ENCODE measurements at regions not wholly inside any gene's neighbourhood (a gene's known extent, or its start where the extent isn't known, plus 50 kb on each side); places are given as distances from the start of the nearest gene placed in this dataset.
"Not testable (repeated sequence)": the region's sequence is repeated elsewhere in the genome, so short reads cannot be mapped to it uniquely, and the experiment has no call there.

- no peak for TF ChIP-seq ATF2 (CRISPR knock-in tag; IDR thresholded peaks at IDR 0.05; ENCODE audit: borderline replicate concordance, low read depth)
- TF ChIP-seq TEAD4 (CRISPR knock-in tag; IDR thresholded peaks at IDR 0.05), result no peak
- peak; percentile 28; the same call in 1 of the 2 replicates for TF ChIP-seq CTCF (IDR thresholded peaks at IDR 0.05)
- H3K4me3 Mint-ChIP-seq, result no peak overlapping the region
- H3K36me3 Mint-ChIP-seq, result peaks cover 26% of the 10 kb centered on the region
- H3K4me1 Mint-ChIP-seq, result peaks cover 10% of the 10 kb centered on the region; the same call in 1 of the 2 replicates
- peak; percentile 60 for DNase-seq (ENCODE audit: low spot score)
- H3K9me3 Mint-ChIP-seq, result peaks cover 43% of the 10 kb centered on the region
- no peak overlapping the region for H3K27ac Mint-ChIP-seq
- ChIA-PET POLR2A (no interaction called here), CTCF (interaction anchor here (0.6 to 1.9 kb wide), 16 partner anchors 8 to 549 kb away, joined by 3 to 10 read pairs (median 3); no protein-coding TSS in a partner anchor)
- peak; percentile 100 for ATAC-seq
- no peaks in the 10 kb centered on the region for H3K27me3 Mint-ChIP-seq (ENCODE audit: low read depth)
Measured at GRCh38 chr5:86463339-86463738, 154.4 kb upstream of the COX7C start.

- Mint-ChIP-seq H3K4me3 (no peak overlapping the region), H3K36me3 (peaks cover 26% of the 10 kb centered on the region), H3K27me3 (ENCODE audit: low read depth) (no peaks in the 10 kb centered on the region), H3K4me1 (peaks cover 10% of the 10 kb centered on the region; the same call in 1 of the 2 replicates), H3K9me3 (peaks cover 29% of the 10 kb centered on the region), H3K27ac (no peak overlapping the region)
- ATAC-seq, result no peak
- ChIA-PET POLR2A (no interaction called here), CTCF (no interaction called here)
- no peak for DNase-seq (ENCODE audit: low spot score)
- no peak for TF ChIP-seq ZNF138 (CRISPR knock-in tag; conservative IDR thresholded peaks at IDR 0.05)
- TF ChIP-seq ZNF232 (CRISPR knock-in tag; IDR thresholded peaks at IDR 0.05), result no peak
- no peak for TF ChIP-seq USF2 (CRISPR knock-in tag; IDR thresholded peaks at IDR 0.05)
- TF ChIP-seq SP1 (CRISPR knock-in tag; conservative IDR thresholded peaks at IDR 0.05), result no peak
- no peak for TF ChIP-seq CREM (CRISPR knock-in tag; IDR thresholded peaks at IDR 0.05)
- no peak for TF ChIP-seq ATF1 (CRISPR knock-in tag; IDR thresholded peaks at IDR 0.05)
- no peak for TF ChIP-seq GABPB1 (CRISPR knock-in tag; IDR thresholded peaks at IDR 0.05)
- no peak for TF ChIP-seq CBFB (CRISPR knock-in tag; IDR thresholded peaks at IDR 0.05; ENCODE audit: low read depth)
- TF ChIP-seq PREB (CRISPR knock-in tag; IDR thresholded peaks at IDR 0.05; ENCODE audit: borderline replicate concordance), result no peak
- TF ChIP-seq OVOL2 (CRISPR knock-in tag; IDR thresholded peaks at IDR 0.05; ENCODE audit: borderline replicate concordance), result no peak
- TF ChIP-seq E2F4 (CRISPR knock-in tag; IDR thresholded peaks at IDR 0.05; ENCODE audit: borderline replicate concordance, low read depth), result no peak
- no peak for TF ChIP-seq MYBL2 (CRISPR knock-in tag; IDR thresholded peaks at IDR 0.05)
- no peak for TF ChIP-seq RELA (CRISPR knock-in tag; IDR thresholded peaks at IDR 0.05; ENCODE audit: borderline replicate concordance)
- TF ChIP-seq IRF2 (CRISPR knock-in tag; IDR thresholded peaks at IDR 0.05; ENCODE audit: borderline replicate concordance, low read depth), result no peak
- no peak for TF ChIP-seq E2F5 (CRISPR knock-in tag; IDR thresholded peaks at IDR 0.05)
- no peak for TF ChIP-seq SMAD3 (CRISPR knock-in tag; IDR thresholded peaks at IDR 0.05; ENCODE audit: borderline replicate concordance)
Measured at GRCh38 chr5:86465052-86465838, 152.5 kb upstream of the COX7C start.

GRCh38 chr5:86466721-86467120 is 151.0 kb upstream of the COX7C start:
- H3K9me3 Mint-ChIP-seq, result peaks cover 27% of the 10 kb centered on the region
- CTCF ChIA-PET; H3K4me1 Mint-ChIP-seq; H3K27ac Mint-ChIP-seq; H3K4me3 Mint-ChIP-seq; ATAC-seq; POLR2A ChIA-PET; DNase-seq (ENCODE audit: low spot score); H3K27me3 Mint-ChIP-seq (ENCODE audit: low read depth): not testable (repeated sequence)
- peaks cover 26% of the 10 kb centered on the region for H3K36me3 Mint-ChIP-seq
